HG02642 (cell line): ENCODE measurements at regions not wholly inside any gene's neighbourhood (a gene's known extent, or its start where the extent isn't known, plus 50 kb on each side); places are given as distances from the start of the nearest gene placed in this dataset.
"Not testable (repeated sequence)": the region's sequence is repeated elsewhere in the genome, so short reads cannot be mapped to it uniquely, and the experiment has no call there.

Source experiments
- ATAC-seq: cut with Tn5 transposase; IDR thresholded peaks from one replicate; pipeline ENCODE4 v1.9.1; 2021; ENCODE audit warnings: mild to moderate bottlenecking; ENCODE audit not compliant: unreplicated experiment, poor library complexity

DNA sequence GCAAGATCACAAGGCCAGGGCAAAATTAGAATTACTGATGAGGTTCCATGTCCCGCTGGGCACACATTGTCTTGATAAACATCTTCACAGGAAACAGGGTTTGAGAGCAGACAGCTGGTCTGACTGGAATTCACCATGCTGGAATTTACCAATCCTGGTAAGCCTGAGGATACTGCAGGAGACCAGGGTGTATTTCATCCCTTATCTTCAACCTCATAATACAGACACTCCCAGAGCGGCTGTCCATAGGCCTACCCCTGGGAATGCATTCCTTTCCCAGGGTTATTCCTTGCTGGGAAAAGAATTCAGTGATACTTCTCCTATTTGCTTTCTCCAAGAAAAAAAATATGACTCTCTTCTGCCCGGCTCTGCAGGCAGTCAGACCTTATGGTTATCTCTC lies 875.1 kb upstream of the ACVR2A start:
- ATAC-seq: not testable (repeated sequence)

DNA sequence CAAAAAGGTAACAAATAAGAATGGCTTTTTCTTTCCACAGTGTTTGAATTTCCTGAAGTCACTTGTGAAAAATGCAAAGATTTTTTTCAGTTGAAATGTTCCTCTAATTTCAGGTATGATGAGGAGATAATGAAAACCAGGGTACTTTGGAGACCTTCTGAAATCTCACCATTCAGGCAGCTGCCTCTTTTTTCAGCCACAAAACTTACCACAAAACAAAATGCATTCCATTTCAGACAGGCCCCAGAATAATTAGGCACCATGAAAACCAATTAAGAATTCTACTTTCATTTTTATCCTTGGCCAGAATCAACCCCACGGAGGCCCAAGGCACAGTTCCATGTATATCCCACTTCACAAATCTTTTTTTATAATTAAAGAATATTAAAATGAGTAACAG lies 880.3 kb upstream of the ACVR2A start:
- ATAC-seq: no peak

DNA sequence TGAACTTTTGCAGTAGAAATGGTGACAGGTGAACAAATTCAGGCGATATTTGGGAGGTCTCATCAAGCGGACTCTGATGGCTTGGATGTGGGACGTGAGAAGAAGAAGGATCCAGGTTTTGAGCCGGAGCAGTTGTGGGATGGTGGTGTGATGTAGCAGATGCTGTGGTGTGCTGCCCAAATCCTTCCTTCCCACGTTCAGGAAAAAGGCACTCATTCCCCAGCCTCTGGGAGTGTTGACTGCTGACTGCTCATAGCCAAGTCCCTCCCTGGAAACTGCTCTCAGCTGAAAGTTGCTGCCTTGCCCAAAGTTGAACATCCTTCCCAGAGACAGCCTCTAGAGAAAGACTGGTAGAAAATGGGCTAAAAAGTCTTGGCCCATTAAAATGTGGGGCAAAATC lies 890.3 kb upstream of the ACVR2A start:
- no peak for ATAC-seq

GRCh38 chr2:146952696-146953095 lies 892.1 kb upstream of the ACVR2A start:
- ATAC-seq: no peak

DNA sequence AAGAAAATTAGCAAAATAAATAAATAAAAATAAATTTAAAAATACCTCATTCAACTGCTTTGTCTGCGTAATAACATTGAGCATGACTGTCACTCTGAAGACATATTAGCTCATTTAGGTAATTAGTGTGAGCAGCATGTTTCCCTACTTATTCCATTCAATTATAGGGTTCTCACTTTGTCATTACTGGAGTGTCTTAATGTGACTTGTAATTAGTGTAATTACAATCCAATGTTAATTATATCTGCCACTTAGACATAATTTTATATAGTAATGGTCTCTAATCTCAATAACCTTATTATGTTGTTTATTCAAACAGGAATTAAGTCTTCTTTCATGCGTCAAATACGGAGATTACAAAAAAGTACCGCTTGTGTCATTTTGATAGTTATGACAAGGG lies 893.9 kb upstream of the ACVR2A start:
- no peak for ATAC-seq

DNA sequence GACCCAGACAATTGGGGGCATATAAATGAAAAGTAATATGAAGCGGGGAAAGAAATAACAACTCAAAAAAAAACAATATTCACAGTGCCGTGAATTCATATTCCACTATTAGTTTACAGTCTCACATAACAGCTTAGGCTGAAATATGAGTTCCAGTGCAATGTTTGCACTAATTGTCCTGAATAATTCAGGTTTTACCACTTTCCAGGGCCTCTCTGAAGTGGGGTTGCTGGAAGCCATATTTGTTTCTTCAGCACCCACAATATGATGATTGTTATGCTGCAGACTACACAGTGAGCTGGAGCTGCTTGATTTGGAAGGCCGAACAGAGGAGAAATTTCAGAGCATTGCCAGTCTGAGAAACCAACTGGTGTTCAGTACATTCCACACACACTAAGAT lies 894.5 kb upstream of the ACVR2A start:
- ATAC-seq: no peak

GRCh38 chr2:146949400-146949799 lies 895.4 kb upstream of the ACVR2A start:
- ATAC-seq: no peak

GRCh38 chr2:146944601-146945000 lies 900.2 kb upstream of the ACVR2A start:
- ATAC-seq: no peak

GRCh38 chr2:146939991-146940685 lies 904.7 kb upstream of the ACVR2A start:
- no peak for ATAC-seq

GRCh38 chr2:146934921-146935320 lies 909.9 kb upstream of the ACVR2A start:
- ATAC-seq: no peak

GRCh38 chr2:146931109-146931508 lies 913.7 kb upstream of the ACVR2A start:
- ATAC-seq: no peak

- ATAC-seq: peak; percentile 50
These were observed 917.6 kb upstream of the ACVR2A start for GRCh38 chr2:146927080-146927711.

GRCh38 chr2:146918280-146918679 lies 926.5 kb upstream of the ACVR2A start:
- ATAC-seq: no peak

GRCh38 chr2:146917431-146918042 lies 927.3 kb upstream of the ACVR2A start:
- no peak for ATAC-seq

GRCh38 chr2:146916914-146917313 lies 927.9 kb upstream of the ACVR2A start:
- ATAC-seq: no peak

DNA sequence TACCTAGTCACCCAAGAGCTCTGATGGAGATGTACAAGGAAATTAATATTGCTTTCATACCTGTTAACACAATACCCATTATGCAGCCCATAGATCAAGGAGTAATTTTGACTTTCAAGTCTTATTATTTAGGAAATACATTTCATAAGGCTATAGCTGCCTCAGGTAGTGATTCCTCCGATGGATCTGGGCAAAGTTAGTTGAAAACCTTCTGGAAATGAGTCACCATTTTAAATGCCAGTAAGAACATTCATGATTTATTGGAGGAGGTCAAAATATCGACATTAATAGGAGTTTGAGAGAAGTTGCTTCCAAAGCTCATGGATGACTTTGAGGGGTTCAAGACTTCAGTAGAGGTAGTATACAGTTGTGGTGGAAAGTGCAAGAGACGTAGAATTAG lies 931.4 kb upstream of the ACVR2A start:
- ATAC-seq: no peak

DNA sequence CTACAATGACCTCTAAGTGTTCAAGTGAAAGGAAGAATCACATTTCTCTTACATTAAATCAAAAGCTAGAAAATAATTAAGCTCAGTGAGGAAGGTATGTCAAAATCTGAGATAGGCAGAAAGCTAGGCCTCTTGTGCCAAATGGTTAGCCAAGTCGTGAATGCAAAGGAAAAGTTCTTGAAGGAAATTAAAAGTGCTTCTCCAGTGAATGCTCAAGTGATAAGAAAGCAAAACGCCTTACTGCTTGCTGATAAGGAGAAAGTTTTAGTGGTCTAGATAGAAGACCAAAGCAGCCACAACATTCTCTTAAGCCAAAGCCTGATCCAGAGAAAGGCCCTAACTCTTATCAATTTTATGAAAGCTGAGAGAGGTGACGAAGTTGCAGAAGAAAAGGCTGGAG lies 932.3 kb upstream of the ACVR2A start:
- ATAC-seq: no peak

DNA sequence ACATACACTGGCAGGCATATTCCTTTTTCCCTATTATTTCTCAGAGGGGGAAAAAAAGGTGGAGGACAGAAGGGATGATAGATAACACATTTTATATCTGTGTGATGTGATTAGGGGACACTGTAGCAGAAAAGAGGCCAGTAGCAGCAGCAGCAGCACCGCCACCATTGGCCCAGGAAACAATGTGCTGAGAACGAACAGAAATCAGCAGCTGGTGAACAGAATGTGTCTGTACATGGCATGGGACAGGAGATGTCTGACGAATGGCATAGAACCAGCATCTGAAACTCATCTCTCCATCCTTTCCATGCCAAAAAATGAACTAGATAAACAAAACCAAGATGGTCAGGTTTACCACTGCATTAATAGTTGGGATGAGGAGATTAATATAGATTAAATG lies 936.1 kb upstream of the ACVR2A start:
- no peak for ATAC-seq

DNA sequence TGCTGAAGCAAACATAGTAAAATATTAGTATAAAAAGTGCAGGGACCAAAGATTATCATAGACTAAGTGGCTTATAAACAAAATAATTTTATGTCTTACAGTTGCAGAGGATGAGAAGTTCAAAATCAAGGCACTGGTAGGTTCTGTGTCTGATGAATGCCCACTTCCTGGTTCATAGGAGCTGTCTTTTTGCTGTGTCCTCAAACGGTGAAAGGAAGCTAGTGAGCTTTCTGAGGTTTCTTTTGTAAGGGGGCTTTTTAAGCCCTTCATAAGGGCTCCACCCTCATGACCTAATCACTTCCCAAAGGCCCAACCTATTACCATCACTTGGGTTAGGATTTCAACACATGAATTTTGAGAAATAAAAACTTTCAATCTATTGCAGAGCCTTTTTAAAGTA lies 946.7 kb upstream of the ACVR2A start:
- no peak for ATAC-seq

DNA sequence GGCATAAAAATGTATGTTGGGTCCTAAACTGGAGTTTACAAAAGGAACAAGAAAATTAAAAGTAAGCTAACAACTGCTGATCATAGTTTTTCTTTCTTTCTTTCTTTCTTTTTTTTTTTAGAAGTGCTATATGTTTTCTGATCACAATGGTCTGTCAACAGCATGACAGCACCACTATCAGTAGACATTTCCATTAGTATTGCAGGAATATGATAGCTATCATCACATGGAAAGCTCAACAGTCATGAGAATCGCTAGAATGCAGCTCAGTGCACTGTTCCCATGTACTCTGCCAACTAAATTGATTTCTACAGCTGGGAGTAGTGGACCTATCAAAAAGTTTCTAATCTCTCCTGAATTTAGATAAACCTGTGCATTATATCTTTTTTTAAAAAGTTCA lies 950.3 kb upstream of the ACVR2A start:
- no peak for ATAC-seq

DNA sequence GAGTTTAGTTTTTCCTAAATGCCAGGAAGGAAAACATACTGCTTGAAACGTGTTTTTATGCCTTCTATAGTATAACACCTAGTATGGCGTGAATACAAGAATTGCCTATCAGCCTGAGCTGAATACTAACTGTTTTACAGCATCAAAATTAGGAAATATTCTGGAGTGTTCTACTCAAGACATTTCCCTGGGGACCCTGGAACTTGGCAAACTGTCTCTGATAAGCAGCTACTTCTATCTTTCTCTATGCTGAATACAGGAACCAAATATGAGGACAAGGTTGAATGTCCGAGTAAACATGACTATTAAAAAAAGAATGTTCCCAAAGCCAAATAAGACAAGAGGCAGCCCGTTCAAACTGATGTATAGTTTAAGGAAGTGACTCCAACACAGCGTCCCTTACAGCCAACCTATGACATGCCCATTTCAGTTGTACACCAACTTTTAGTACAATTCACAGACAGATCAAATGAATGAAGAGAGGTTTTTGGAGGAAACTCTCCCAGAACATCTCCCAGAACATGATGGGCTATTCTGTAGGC lies 951.3 kb upstream of the ACVR2A start:
- ATAC-seq: no peak

GRCh38 chr2:146890491-146890890 lies 954.3 kb upstream of the ACVR2A start:
- no peak for ATAC-seq
